KMS-11 (cell line): ENCODE measurements at regions not wholly inside any gene's neighbourhood (a gene's known extent, or its start where the extent isn't known, plus 50 kb on each side); places are given as distances from the start of the nearest gene placed in this dataset.

Experiments used
- H2AFZ ChIP-seq: fragments of 200-600 bp; sonication (generic); 2 replicates; pipeline ENCODE4 v1.6.1; 2016; ENCODE audit warnings: antibody characterized with exemption, mixed run types, low read depth
- H3K27ac ChIP-seq: fragments of 200-600 bp; sonication (generic); 2 replicates; pipeline ENCODE4 v1.6.1; 2016; ENCODE audit warnings: mild to moderate bottlenecking, mixed run types
- H3K27me3 ChIP-seq: fragments of 200-600 bp; sonication (generic); 2 replicates; pipeline ENCODE4 v1.6.1; 2017; ENCODE audit warnings: mild to moderate bottlenecking, low read depth, mixed run types, moderate library complexity; ENCODE audit not compliant: insufficient read depth
- H3K36me3 ChIP-seq: fragments of 200-600 bp; sonication (generic); 2 replicates; pipeline ENCODE4 v1.6.1; 2017; ENCODE audit warnings: mild to moderate bottlenecking, mixed run types; ENCODE audit not compliant: insufficient read depth
- H3K4me1 ChIP-seq: fragments of 200-600 bp; sonication (generic); 2 replicates; pipeline ENCODE4 v1.6.1; 2016; ENCODE audit warnings: mild to moderate bottlenecking, low read depth, mixed run types; ENCODE audit not compliant: poor library complexity, severe bottlenecking
- H3K4me2 ChIP-seq: fragments of 200-600 bp; sonication (generic); 2 replicates; pipeline ENCODE4 v1.7.0; 2016; ENCODE audit warnings: mild to moderate bottlenecking, mixed run types
- H3K4me3 ChIP-seq: fragments of 200-600 bp; sonication (generic); IDR thresholded peaks from 2 replicates; pipeline ENCODE4 v1.6.1; 2017; ENCODE audit warnings: low read depth, low read length, mixed read lengths; ENCODE audit not compliant: insufficient read depth
- H3K79me2 ChIP-seq: fragments of 200-600 bp; sonication (generic); 2 replicates; pipeline ENCODE4 v1.6.1; 2016; ENCODE audit warnings: low read depth, mixed run types; ENCODE audit not compliant: insufficient read depth
- H3K9ac ChIP-seq: fragments of 200-600 bp; sonication (generic); 2 replicates; pipeline ENCODE4 v1.6.1; 2016; ENCODE audit warnings: mild to moderate bottlenecking, mixed run types
- H4K20me1 ChIP-seq: fragments of 200-600 bp; sonication (generic); 2 replicates; pipeline ENCODE4 v1.6.1; 2016; ENCODE audit warnings: mild to moderate bottlenecking, mixed run types; ENCODE audit not compliant: insufficient read depth
- CTCF ChIP-seq: fragments of 200-600 bp; sonication (generic); conservative IDR thresholded peaks from 2 replicates; pipeline ENCODE4 v1.6.1; 2017; ENCODE audit warnings: low read depth, mild to moderate bottlenecking, antibody characterized with exemption, low read length, moderate library complexity, mixed read lengths

GRCh38 chr10:44733501-44734488, 177.3 kb upstream of the TMEM72 start:
- Histone ChIP-seq H3K4me1 (peaks cover 10% of the 10 kb centered on the region), H3K4me3 (no peak overlapping the region), H2AFZ (no peak overlapping the region), H3K4me2 (no peak overlapping the region), H3K9ac (no peak overlapping the region), H3K27ac (no peak overlapping the region), H3K79me2 (no peaks in the 10 kb centered on the region), H3K27me3 (no peaks in the 10 kb centered on the region), H3K36me3 (no peaks in the 10 kb centered on the region), H4K20me1 (no peaks in the 10 kb centered on the region)
- peak; percentile 41; the same call in 1 of the 2 replicates for TF ChIP-seq CTCF

GRCh38 chr10:44742248-44742647, 168.9 kb upstream of the TMEM72 start:
- peak overlapping the region; percentile 24 for H3K4me2 ChIP-seq
- H3K4me3 ChIP-seq = no peak overlapping the region
- no peak overlapping the region for H3K9ac ChIP-seq
- no peaks in the 10 kb centered on the region for H3K27me3 ChIP-seq
- peaks cover 37% of the 10 kb centered on the region for H3K4me1 ChIP-seq
- no peak for TF ChIP-seq CTCF
- no peaks in the 10 kb centered on the region for H4K20me1 ChIP-seq
- no peaks in the 10 kb centered on the region for H3K79me2 ChIP-seq
- 0 out of 2 replicates have a peak overlapping the region, but pooled peaks have one; percentile 0 for H3K27ac ChIP-seq
- no peaks in the 10 kb centered on the region; the same call in 1 of the 2 replicates for H3K36me3 ChIP-seq
- no peak overlapping the region for H2AFZ ChIP-seq

- TF ChIP-seq CTCF = no peak
- H3K27ac ChIP-seq = no peak overlapping the region
- no peak overlapping the region for H3K9ac ChIP-seq
- no peaks in the 10 kb centered on the region; the same call in 1 of the 2 replicates for H3K36me3 ChIP-seq
- no peak overlapping the region for H3K4me3 ChIP-seq
- no peaks in the 10 kb centered on the region for H4K20me1 ChIP-seq
- H3K4me1 ChIP-seq = peaks cover 37% of the 10 kb centered on the region
- H3K27me3 ChIP-seq = no peaks in the 10 kb centered on the region
- no peak overlapping the region for H2AFZ ChIP-seq
- H3K4me2 ChIP-seq = no peak overlapping the region
- H3K79me2 ChIP-seq = no peaks in the 10 kb centered on the region
These were observed 167.6 kb upstream of the TMEM72 start for GRCh38 chr10:44743535-44743934.

GRCh38 chr10:44745920-44746319, 165.2 kb upstream of the TMEM72 start:
- H3K4me1 ChIP-seq = peaks cover 29% of the 10 kb centered on the region
- no peak overlapping the region for H3K4me3 ChIP-seq
- H3K9ac ChIP-seq = no peak overlapping the region
- H3K36me3 ChIP-seq = no peaks in the 10 kb centered on the region; the same call in 1 of the 2 replicates
- TF ChIP-seq CTCF = no peak
- no peaks in the 10 kb centered on the region for H4K20me1 ChIP-seq
- H3K27me3 ChIP-seq = no peaks in the 10 kb centered on the region
- H3K4me2 ChIP-seq = no peak overlapping the region
- no peaks in the 10 kb centered on the region for H3K79me2 ChIP-seq
- no peak overlapping the region for H3K27ac ChIP-seq
- H2AFZ ChIP-seq = no peak overlapping the region
